H9 (cell line): ENCODE measurements at regions not wholly inside any gene's neighbourhood (a gene's known extent, or its start where the extent isn't known, plus 50 kb on each side); places are given as distances from the start of the nearest gene placed in this dataset.

Experiments
- DNase-seq: peaks from one replicate; pipeline ENCODE4 v3.0.0-alpha.2; 2017
- H2AFZ ChIP-seq: one replicate; pipeline ENCODE4 v1.6.1; 2013; ENCODE audit warnings: mild to moderate bottlenecking, low read length, control low read depth, moderate library complexity
- H2AK5ac ChIP-seq: 2 replicates; pipeline ENCODE4 v1.6.1; 2013; ENCODE audit warnings: low read length, control low read depth, mixed read lengths; ENCODE audit not compliant: insufficient read length
- H2BK120ac ChIP-seq: one replicate; pipeline ENCODE4 v1.6.1; 2013; ENCODE audit warnings: low read depth, mild to moderate bottlenecking, low read length, control low read depth, inconsistent platforms; ENCODE audit not compliant: poor library complexity, severe bottlenecking
- H2BK12ac ChIP-seq: 2 replicates; pipeline ENCODE4 v1.6.1; 2013; ENCODE audit warnings: low read length, control low read depth, mixed read lengths, low read depth; ENCODE audit not compliant: insufficient read length
- H2BK15ac ChIP-seq: 2 replicates; pipeline ENCODE4 v1.6.1; 2013; ENCODE audit warnings: low read depth, low read length, control low read depth
- H2BK20ac ChIP-seq: one replicate; pipeline ENCODE4 v1.6.1; 2013; ENCODE audit warnings: low read depth, mild to moderate bottlenecking, low read length, control low read depth, inconsistent platforms; ENCODE audit not compliant: poor library complexity, severe bottlenecking
- H2BK5ac ChIP-seq: 2 replicates; pipeline ENCODE4 v1.6.1; 2013; ENCODE audit warnings: low read length, control low read depth, mixed read lengths; ENCODE audit not compliant: insufficient read length
- H3K14ac ChIP-seq: 2 replicates; pipeline ENCODE4 v1.6.1; 2013; ENCODE audit warnings: low read length, control low read depth; ENCODE audit not compliant: insufficient read depth
- H3K18ac ChIP-seq: 2 replicates; pipeline ENCODE4 v1.6.1; 2013; ENCODE audit warnings: low read depth, mild to moderate bottlenecking, mixed read lengths, low read length, control low read depth; ENCODE audit not compliant: insufficient read length
- H3K23ac ChIP-seq: 2 replicates; pipeline ENCODE4 v1.6.1; 2013; ENCODE audit warnings: low read length, control low read depth, mixed read lengths, low read depth; ENCODE audit not compliant: insufficient read length
- H3K23me2 ChIP-seq: 2 replicates; pipeline ENCODE4 v1.6.1; 2013; ENCODE audit warnings: low read depth, mild to moderate bottlenecking, mixed read lengths, low read length, control low read depth; ENCODE audit not compliant: insufficient read length, poor library complexity, severe bottlenecking
- H3K27ac ChIP-seq: 2 replicates; pipeline ENCODE4 v1.5.1; 2013; ENCODE audit warnings: low read length, control low read depth, mixed read lengths, low read depth; ENCODE audit not compliant: insufficient read length
- H3K27me3 ChIP-seq: 2 replicates; pipeline ENCODE4 v1.6.1; 2013; ENCODE audit warnings: low read length, control low read depth, inconsistent platforms; ENCODE audit not compliant: insufficient read depth
- H3K4ac ChIP-seq: 2 replicates; pipeline ENCODE4 v1.6.1; 2013; ENCODE audit warnings: low read depth, mild to moderate bottlenecking, control low read depth, inconsistent platforms, low read length, moderate library complexity
- H3K4me1 ChIP-seq: 2 replicates; pipeline ENCODE4 v1.6.1; 2013; ENCODE audit warnings: low read length, control low read depth, inconsistent platforms; ENCODE audit not compliant: insufficient read depth
- H3K4me2 ChIP-seq: 2 replicates; pipeline ENCODE4 v1.6.1; 2013; ENCODE audit warnings: low read length, control low read depth, mixed read lengths; ENCODE audit not compliant: insufficient read length, insufficient read depth
- H3K56ac ChIP-seq: 2 replicates; pipeline ENCODE4 v1.6.1; 2013; ENCODE audit warnings: low read depth, mild to moderate bottlenecking, mixed read lengths, low read length, control low read depth; ENCODE audit not compliant: insufficient read length
- H3K79me1 ChIP-seq: 2 replicates; pipeline ENCODE4 v1.6.1; 2013; ENCODE audit warnings: low read depth, mild to moderate bottlenecking, moderate library complexity, low read length, control low read depth, inconsistent platforms; ENCODE audit not compliant: insufficient read depth, poor library complexity, severe bottlenecking
- H3K79me2 ChIP-seq: 2 replicates; pipeline ENCODE4 v1.6.1; 2013; ENCODE audit warnings: low read length, control low read depth, inconsistent platforms; ENCODE audit not compliant: insufficient read depth
- H3K9ac ChIP-seq: 2 replicates; pipeline ENCODE4 v1.6.1; 2013; ENCODE audit warnings: low read length, control low read depth, mixed read lengths; ENCODE audit not compliant: insufficient read length; ENCODE audit errors: extremely low read depth
- H3K9me3 ChIP-seq: one replicate; pipeline ENCODE4 v1.6.1; 2013; ENCODE audit warnings: low read depth, low read length, inconsistent platforms; ENCODE audit not compliant: control insufficient read depth
- H3T11ph ChIP-seq: one replicate; pipeline ENCODE4 v1.6.1; 2013; ENCODE audit warnings: mild to moderate bottlenecking, low read length, control low read depth, inconsistent platforms
- H4K20me1 ChIP-seq: one replicate; pipeline ENCODE4 v1.6.1; 2013; ENCODE audit not compliant: control insufficient read depth, insufficient read length, insufficient read depth
- H4K5ac ChIP-seq: 2 replicates; pipeline ENCODE4 v1.6.1; 2013; ENCODE audit warnings: low read depth, mild to moderate bottlenecking, mixed read lengths, low read length, control low read depth; ENCODE audit not compliant: insufficient read length
- H4K8ac ChIP-seq: replicated peaks from 2 replicates; pipeline ENCODE4 v1.6.1; 2013; ENCODE audit warnings: low read length, control low read depth, mixed read lengths, low read depth; ENCODE audit not compliant: insufficient read length
- H4K91ac ChIP-seq: 2 replicates; pipeline ENCODE4 v1.6.1; 2013; ENCODE audit warnings: low read depth, mild to moderate bottlenecking, moderate library complexity, mixed read lengths, low read length, control low read depth; ENCODE audit not compliant: insufficient read length
- H3K27ac Mint-ChIP-seq, 3 experiments: 2 replicates in 2 of 3; 3 replicates in 1 of 3; pipeline ENCODE4 v1.8.0; 2020 to 2021; ENCODE audit warnings: mixed read lengths in 3 of 3, mild to moderate bottlenecking in 1 of 3, moderate library complexity in 1 of 3
- H3K27me3 Mint-ChIP-seq: 2 replicates; pipeline ENCODE4 v1.8.0; 2021; ENCODE audit warnings: low read depth, mild to moderate bottlenecking, moderate library complexity, mixed read lengths
- H3K36me3 Mint-ChIP-seq, 3 experiments: 2 replicates in 2 of 3; 3 replicates in 1 of 3; pipeline ENCODE4 v1.8.0; 2020 to 2021; ENCODE audit warnings: low read depth in 3 of 3, mixed read lengths in 3 of 3; ENCODE audit not compliant: insufficient read depth in 1 of 3
- H3K4me1 Mint-ChIP-seq, 2 experiments: 2 replicates each; pipeline ENCODE4 v1.8.0; 2020; ENCODE audit warnings: mixed read lengths in 2 of 2
- H3K4me3 Mint-ChIP-seq, 2 experiments: 2 replicates in 1 of 2; 3 replicates in 1 of 2; pipeline ENCODE4 v1.8.0; 2020 to 2021; ENCODE audit warnings: mild to moderate bottlenecking in 2 of 2, mixed read lengths in 2 of 2, moderate library complexity in 1 of 2
- H3K9me3 Mint-ChIP-seq, 2 experiments: 2 replicates in 1 of 2; 3 replicates in 1 of 2; pipeline ENCODE4 v1.8.0; 2020; ENCODE audit warnings: mild to moderate bottlenecking in 2 of 2, mixed read lengths in 2 of 2, moderate library complexity in 1 of 2
- TF ChIP-seq, protein P1 (sequence below): fragments of 200-600 bp; sonication (generic); conservative IDR thresholded peaks from 3 replicates; pipeline ENCODE4 v1.8.0; 2021; ENCODE audit warnings: antibody characterized with exemption, mild to moderate bottlenecking

DNA sequence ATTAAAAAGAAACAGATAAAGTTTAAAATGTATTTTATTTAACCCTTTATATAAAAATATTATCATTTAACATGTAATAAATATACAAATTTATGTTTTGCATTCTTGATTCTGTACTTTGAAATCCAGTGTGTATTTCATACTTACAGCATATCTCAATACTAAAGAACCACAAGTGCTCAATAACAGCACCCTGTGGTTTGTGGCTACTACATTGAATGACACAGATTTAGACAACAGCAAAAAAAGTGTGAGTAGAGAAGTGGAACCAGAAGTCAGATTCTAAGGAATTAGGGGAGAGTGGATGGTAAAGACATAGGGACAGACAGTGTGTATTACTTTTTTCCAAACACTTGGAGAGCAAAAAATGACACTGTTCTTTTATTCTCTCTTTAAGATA lies 524.5 kb downstream of the BMP2 start:
- H3K79me1 ChIP-seq: no peaks in the 10 kb centered on the region
- no peak overlapping the region for H2AFZ ChIP-seq
- H2BK15ac ChIP-seq: no peak overlapping the region
- H2BK5ac ChIP-seq: no peak overlapping the region
- no peaks in the 10 kb centered on the region for H3K36me3 Mint-ChIP-seq
- H3K23ac ChIP-seq: no peak overlapping the region
- H3K23me2 ChIP-seq: no peaks in the 10 kb centered on the region
- H3K27ac Mint-ChIP-seq: no peak overlapping the region
- H4K91ac ChIP-seq: no peak overlapping the region
- H2BK20ac ChIP-seq: no peak overlapping the region
- H3K18ac ChIP-seq: no peak overlapping the region
- TF ChIP-seq, protein P1, sequence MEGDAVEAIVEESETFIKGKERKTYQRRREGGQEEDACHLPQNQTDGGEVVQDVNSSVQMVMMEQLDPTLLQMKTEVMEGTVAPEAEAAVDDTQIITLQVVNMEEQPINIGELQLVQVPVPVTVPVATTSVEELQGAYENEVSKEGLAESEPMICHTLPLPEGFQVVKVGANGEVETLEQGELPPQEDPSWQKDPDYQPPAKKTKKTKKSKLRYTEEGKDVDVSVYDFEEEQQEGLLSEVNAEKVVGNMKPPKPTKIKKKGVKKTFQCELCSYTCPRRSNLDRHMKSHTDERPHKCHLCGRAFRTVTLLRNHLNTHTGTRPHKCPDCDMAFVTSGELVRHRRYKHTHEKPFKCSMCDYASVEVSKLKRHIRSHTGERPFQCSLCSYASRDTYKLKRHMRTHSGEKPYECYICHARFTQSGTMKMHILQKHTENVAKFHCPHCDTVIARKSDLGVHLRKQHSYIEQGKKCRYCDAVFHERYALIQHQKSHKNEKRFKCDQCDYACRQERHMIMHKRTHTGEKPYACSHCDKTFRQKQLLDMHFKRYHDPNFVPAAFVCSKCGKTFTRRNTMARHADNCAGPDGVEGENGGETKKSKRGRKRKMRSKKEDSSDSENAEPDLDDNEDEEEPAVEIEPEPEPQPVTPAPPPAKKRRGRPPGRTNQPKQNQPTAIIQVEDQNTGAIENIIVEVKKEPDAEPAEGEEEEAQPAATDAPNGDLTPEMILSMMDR: no peak
- no peak overlapping the region for H4K5ac ChIP-seq
- no peaks in the 10 kb centered on the region for H3K27me3 ChIP-seq
- no peak overlapping the region for H3T11ph ChIP-seq
- no peaks in the 10 kb centered on the region for H3K79me2 ChIP-seq
- H3K14ac ChIP-seq: no peak overlapping the region
- no peak overlapping the region for H2AK5ac ChIP-seq
- no peak overlapping the region for H3K4me2 ChIP-seq
- DNase-seq: no peak
- H3K9me3 ChIP-seq: no peaks in the 10 kb centered on the region
- H3K4me1 Mint-ChIP-seq: peaks cover 4% of the 10 kb centered on the region in 2 experiments; a peak in 3 of 4 replicates
- H3K9me3 Mint-ChIP-seq: no peaks in the 10 kb centered on the region
- no peaks in the 10 kb centered on the region for H4K20me1 ChIP-seq
- H2BK12ac ChIP-seq: no peak overlapping the region
- no peaks in the 10 kb centered on the region; the same call in 1 of the 2 replicates for H3K4me1 ChIP-seq
- no peak overlapping the region for H3K4me3 Mint-ChIP-seq
- H3K56ac ChIP-seq: no peak overlapping the region
- no peaks in the 10 kb centered on the region for H3K27me3 Mint-ChIP-seq
- no peak overlapping the region for H2BK120ac ChIP-seq
- H3K9ac ChIP-seq: no peak overlapping the region
- no peak overlapping the region for H4K8ac ChIP-seq
- H3K27ac ChIP-seq: no peak overlapping the region
- no peak overlapping the region for H3K4ac ChIP-seq
